ENCODE measurements at regions not wholly inside any gene's neighbourhood (a gene's known extent, or its start where the extent isn't known, plus 50 kb on each side); places are given as distances from the start of the nearest gene placed in this dataset.

- ChIA-PET CTCF (ENCODE audit: partially characterized antibody) (no interaction called here), POLR2A (ENCODE audit: partially characterized antibody) (no interaction called here)
- H3K27ac ChIP-seq (ENCODE audit: low read depth, low read length): no peak overlapping the region
- DNase-seq: no peak
- H3K4me1 Mint-ChIP-seq: no peaks in the 10 kb centered on the region
- H3K4me3 ChIP-seq (ENCODE audit: low read length in 2 of 2): no peak overlapping the region
- peaks cover 5 to 7% of the 10 kb centered on the region in 2 donors for H3K27me3 Mint-ChIP-seq
- H3K36me3 ChIP-seq (ENCODE audit: insufficient read depth, low read length): no peaks in the 10 kb centered on the region
- H3K4me3 Mint-ChIP-seq: no peak overlapping the region
- H3K27ac Mint-ChIP-seq: no peak overlapping the region
- no peaks in the 10 kb centered on the region for H3K27me3 ChIP-seq (ENCODE audit: insufficient read depth, low read length)
- no peaks in the 10 kb centered on the region for H3K9me3 ChIP-seq (ENCODE audit: control insufficient read depth in 1 of 2, low read length in 2 of 2)
- intact Hi-C loops (cut with micrococcal nuclease): no loop called here
- H3K36me3 Mint-ChIP-seq: no peaks in the 10 kb centered on the region
- peaks cover 0 to 5% (median 0%) of the 10 kb centered on the region in 8 donors for H3K9me3 Mint-ChIP-seq
- H3K4me1 ChIP-seq (ENCODE audit: insufficient read depth, low read length): no peaks in the 10 kb centered on the region
Measured at GRCh38 chr16:74199066-74199841, 97.4 kb upstream of the PSMD7 start.

- no peaks in the 10 kb centered on the region for H3K9me3 ChIP-seq (ENCODE audit: control insufficient read depth in 1 of 2, low read length in 2 of 2)
- H3K27ac Mint-ChIP-seq: no peak overlapping the region
- no peaks in the 10 kb centered on the region for H3K4me1 Mint-ChIP-seq
- H3K4me3 Mint-ChIP-seq: no peak overlapping the region
- no peaks in the 10 kb centered on the region for H3K36me3 ChIP-seq (ENCODE audit: insufficient read depth, low read length)
- no peaks in the 10 kb centered on the region for H3K36me3 Mint-ChIP-seq
- H3K4me1 ChIP-seq (ENCODE audit: insufficient read depth, low read length): no peaks in the 10 kb centered on the region
- H3K9me3 Mint-ChIP-seq: peaks cover 0 to 4% (median 0%) of the 10 kb centered on the region in 8 donors
- CTCF ChIA-PET (ENCODE audit: partially characterized antibody): no interaction called here
- POLR2A ChIA-PET (ENCODE audit: partially characterized antibody): no interaction called here
- H3K27me3 Mint-ChIP-seq: peaks cover 4 to 11% of the 10 kb centered on the region in 2 donors
- intact Hi-C loops (cut with micrococcal nuclease): no loop called here
- H3K27me3 ChIP-seq (ENCODE audit: insufficient read depth, low read length): no peaks in the 10 kb centered on the region
- H3K4me3 ChIP-seq (ENCODE audit: low read length in 2 of 2): no peak overlapping the region
- no peak overlapping the region for H3K27ac ChIP-seq (ENCODE audit: low read depth, low read length)
- DNase-seq: no peak
Measured at GRCh38 chr16:74192281-74192797, 104.3 kb upstream of the PSMD7 start.

GRCh38 chr16:74190292-74190691 is 106.3 kb upstream of the PSMD7 start:
- no peak overlapping the region for H3K4me3 Mint-ChIP-seq
- Histone ChIP-seq H3K27ac (ENCODE audit: low read depth, low read length) (no peak overlapping the region), H3K36me3 (ENCODE audit: insufficient read depth, low read length) (no peaks in the 10 kb centered on the region), H3K27me3 (ENCODE audit: insufficient read depth, low read length) (no peaks in the 10 kb centered on the region), H3K9me3 (ENCODE audit: control insufficient read depth in 1 of 2, low read length in 2 of 2) (no peaks in the 10 kb centered on the region), H3K4me1 (ENCODE audit: insufficient read depth, low read length) (no peaks in the 10 kb centered on the region), H3K4me3 (ENCODE audit: low read length in 2 of 2) (no peak overlapping the region)
- no peaks in the 10 kb centered on the region for H3K36me3 Mint-ChIP-seq
- peaks cover 0 to 7% (median 0%) of the 10 kb centered on the region in 8 donors for H3K9me3 Mint-ChIP-seq
- DNase-seq: no peak
- intact Hi-C loops (cut with micrococcal nuclease): no loop called here
- H3K27me3 Mint-ChIP-seq: peaks cover 2 to 10% of the 10 kb centered on the region in 2 donors
- ChIA-PET POLR2A (ENCODE audit: partially characterized antibody) (no interaction called here), CTCF (ENCODE audit: partially characterized antibody) (no interaction called here)
- H3K27ac Mint-ChIP-seq: no peak overlapping the region
- H3K4me1 Mint-ChIP-seq: no peaks in the 10 kb centered on the region

GRCh38 chr16:74188856-74189255 is 107.8 kb upstream of the PSMD7 start:
- Histone ChIP-seq H3K9me3 (ENCODE audit: control insufficient read depth in 1 of 2, low read length in 2 of 2) (no peaks in the 10 kb centered on the region), H3K4me1 (ENCODE audit: insufficient read depth, low read length) (no peaks in the 10 kb centered on the region), H3K36me3 (ENCODE audit: insufficient read depth, low read length) (no peaks in the 10 kb centered on the region), H3K27me3 (ENCODE audit: insufficient read depth, low read length) (no peaks in the 10 kb centered on the region), H3K4me3 (ENCODE audit: low read length in 2 of 2) (no peak overlapping the region), H3K27ac (ENCODE audit: low read depth, low read length) (no peak overlapping the region)
- intact Hi-C loops (cut with micrococcal nuclease): no loop called here
- DNase-seq: no peak
- Mint-ChIP-seq H3K4me1 (no peaks in the 10 kb centered on the region), H3K27me3 (peaks cover 2 to 11% of the 10 kb centered on the region in 2 donors), H3K36me3 (no peaks in the 10 kb centered on the region), H3K27ac (no peak overlapping the region), H3K9me3 (peaks cover 0 to 7% (median 0%) of the 10 kb centered on the region in 8 donors), H3K4me3 (no peak overlapping the region)
- ChIA-PET POLR2A (ENCODE audit: partially characterized antibody) (no interaction called here), CTCF (ENCODE audit: partially characterized antibody) (no interaction called here)

GRCh38 chr16:74186561-74186971 is 110.0 kb upstream of the PSMD7 start:
- Histone ChIP-seq H3K4me3 (ENCODE audit: low read length in 2 of 2) (no peak overlapping the region), H3K36me3 (ENCODE audit: insufficient read depth, low read length) (no peaks in the 10 kb centered on the region), H3K27ac (ENCODE audit: low read depth, low read length) (no peak overlapping the region), H3K4me1 (ENCODE audit: insufficient read depth, low read length) (no peaks in the 10 kb centered on the region), H3K27me3 (ENCODE audit: insufficient read depth, low read length) (no peaks in the 10 kb centered on the region), H3K9me3 (ENCODE audit: control insufficient read depth in 1 of 2, low read length in 2 of 2) (no peaks in the 10 kb centered on the region)
- CTCF ChIA-PET (ENCODE audit: partially characterized antibody): no interaction called here
- no peaks in the 10 kb centered on the region for H3K36me3 Mint-ChIP-seq
- no peak for DNase-seq
- peaks cover 0 to 11% of the 10 kb centered on the region in 2 donors for H3K27me3 Mint-ChIP-seq
- H3K4me3 Mint-ChIP-seq: no peak overlapping the region
- POLR2A ChIA-PET (ENCODE audit: partially characterized antibody): no interaction called here
- no peaks in the 10 kb centered on the region for H3K4me1 Mint-ChIP-seq
- intact Hi-C loops (cut with micrococcal nuclease): no loop called here
- no peak overlapping the region for H3K27ac Mint-ChIP-seq
- H3K9me3 Mint-ChIP-seq: peaks cover 0 to 11% (median 9%) of the 10 kb centered on the region in 8 donors

GRCh38 chr16:74184839-74185238 is 111.8 kb upstream of the PSMD7 start:
- Mint-ChIP-seq H3K27me3 (peaks cover 0 to 12% of the 10 kb centered on the region in 2 donors), H3K27ac (no peak overlapping the region), H3K36me3 (no peaks in the 10 kb centered on the region), H3K4me3 (no peak overlapping the region), H3K9me3 (peaks cover 0 to 20% (median 11%) of the 10 kb centered on the region in 8 donors), H3K4me1 (no peaks in the 10 kb centered on the region)
- H3K4me1 ChIP-seq (ENCODE audit: insufficient read depth, low read length): no peaks in the 10 kb centered on the region
- no peak overlapping the region for H3K27ac ChIP-seq (ENCODE audit: low read depth, low read length)
- H3K36me3 ChIP-seq (ENCODE audit: insufficient read depth, low read length): no peaks in the 10 kb centered on the region
- no peak for DNase-seq
- ChIA-PET POLR2A (ENCODE audit: partially characterized antibody) (no interaction called here), CTCF (ENCODE audit: partially characterized antibody) (no interaction called here)
- H3K27me3 ChIP-seq (ENCODE audit: insufficient read depth, low read length): no peaks in the 10 kb centered on the region
- H3K9me3 ChIP-seq (ENCODE audit: control insufficient read depth in 1 of 2, low read length in 2 of 2): no peaks in the 10 kb centered on the region
- no peak overlapping the region for H3K4me3 ChIP-seq (ENCODE audit: low read length in 2 of 2)
- intact Hi-C loops (cut with micrococcal nuclease): no loop called here

GRCh38 chr16:74183601-74184360 is 112.8 kb upstream of the PSMD7 start:
- Histone ChIP-seq H3K27me3 (ENCODE audit: insufficient read depth, low read length) (no peaks in the 10 kb centered on the region), H3K9me3 (ENCODE audit: control insufficient read depth in 1 of 2, low read length in 2 of 2) (no peaks in the 10 kb centered on the region), H3K36me3 (ENCODE audit: insufficient read depth, low read length) (no peaks in the 10 kb centered on the region), H3K4me1 (ENCODE audit: insufficient read depth, low read length) (no peaks in the 10 kb centered on the region), H3K4me3 (ENCODE audit: low read length in 2 of 2) (no peak overlapping the region), H3K27ac (ENCODE audit: low read depth, low read length) (no peak overlapping the region)
- ChIA-PET CTCF (ENCODE audit: partially characterized antibody) (no interaction called here), POLR2A (ENCODE audit: partially characterized antibody) (no interaction called here)
- H3K36me3 Mint-ChIP-seq: no peaks in the 10 kb centered on the region
- H3K27ac Mint-ChIP-seq: no peak overlapping the region
- no peaks in the 10 kb centered on the region for H3K4me1 Mint-ChIP-seq
- H3K27me3 Mint-ChIP-seq: peaks cover 0 to 11% of the 10 kb centered on the region in 2 donors
- H3K9me3 Mint-ChIP-seq: peaks cover 0 to 22% (median 12%) of the 10 kb centered on the region in 8 donors
- intact Hi-C loops (cut with micrococcal nuclease): no loop called here
- no peak overlapping the region for H3K4me3 Mint-ChIP-seq
- DNase-seq: no peak
